Pons (tissue), 1 donor: ENCODE measurements at regions not wholly inside any gene's neighbourhood (a gene's known extent, or its start where the extent isn't known, plus 50 kb on each side); places are given as distances from the start of the nearest gene placed in this dataset.
"Not testable (repeated sequence)": the region's sequence is repeated elsewhere in the genome, so short reads cannot be mapped to it uniquely, and the experiment has no call there.

Experiments
- DNase-seq: peaks from one replicate; pipeline ENCODE4 v3.0.0-alpha.2; 2016; ENCODE audit warnings: low spot score

- DNase-seq = no peak
These were observed 391.6 kb downstream of the DMRTA1 start for GRCh38 chr9:22838266-22838665.

- no peak for DNase-seq
These were observed 394.0 kb downstream of the DMRTA1 start for GRCh38 chr9:22840641-22841040.

- not testable (repeated sequence) for DNase-seq
These were observed 398.6 kb downstream of the DMRTA1 start for GRCh38 chr9:22845243-22845642.

- no peak for DNase-seq
These were observed 409.4 kb downstream of the DMRTA1 start for GRCh38 chr9:22855980-22856379.

- DNase-seq = no peak
These were observed 410.7 kb downstream of the DMRTA1 start for GRCh38 chr9:22857316-22857715.

- DNase-seq = no peak
These were observed 416.5 kb downstream of the DMRTA1 start for GRCh38 chr9:22863106-22863505.

- no peak for DNase-seq
These were observed 417.1 kb downstream of the DMRTA1 start for GRCh38 chr9:22863736-22864135.

GRCh38 chr9:22893196-22893843 is 446.7 kb downstream of the DMRTA1 start:
- DNase-seq = no peak

- no peak for DNase-seq
These were observed 452.0 kb downstream of the DMRTA1 start for GRCh38 chr9:22898591-22898990.

GRCh38 chr9:22911632-22912031 is 465.0 kb downstream of the DMRTA1 start:
- DNase-seq = no peak

GRCh38 chr9:22913026-22913425 is 466.4 kb downstream of the DMRTA1 start:
- DNase-seq = no peak

GRCh38 chr9:22913518-22913917 is 466.9 kb downstream of the DMRTA1 start:
- DNase-seq = no peak

- DNase-seq = no peak
These were observed 469.5 kb downstream of the DMRTA1 start for GRCh38 chr9:22916148-22916547.

GRCh38 chr9:22919423-22919822 is 472.8 kb downstream of the DMRTA1 start:
- no peak for DNase-seq

- no peak for DNase-seq
These were observed 475.1 kb downstream of the DMRTA1 start for GRCh38 chr9:22921742-22922141.

- DNase-seq = no peak
These were observed 475.6 kb downstream of the DMRTA1 start for GRCh38 chr9:22922222-22922621.

- DNase-seq = no peak
These were observed 507.9 kb downstream of the DMRTA1 start for GRCh38 chr9:22954550-22954949.

- DNase-seq = no peak
These were observed 508.3 kb downstream of the DMRTA1 start for GRCh38 chr9:22954964-22955363.

- no peak for DNase-seq
These were observed 522.8 kb downstream of the DMRTA1 start for GRCh38 chr9:22969350-22969979.

GRCh38 chr9:22970434-22970975 is 523.9 kb downstream of the DMRTA1 start:
- no peak for DNase-seq

- no peak for DNase-seq
These were observed 529.3 kb downstream of the DMRTA1 start for GRCh38 chr9:22975951-22976350.

- DNase-seq = no peak
These were observed 529.8 kb downstream of the DMRTA1 start for GRCh38 chr9:22976454-22976853.

GRCh38 chr9:22980429-22980828 is 533.8 kb downstream of the DMRTA1 start:
- not testable (repeated sequence) for DNase-seq

- no peak for DNase-seq
These were observed 539.9 kb downstream of the DMRTA1 start for GRCh38 chr9:22986556-22986955.
